HG02938 (cell line): ENCODE measurements at regions not wholly inside any gene's neighbourhood (a gene's known extent, or its start where the extent isn't known, plus 50 kb on each side); places are given as distances from the start of the nearest gene placed in this dataset.

ENCODE experiments used
- ATAC-seq: cut with Tn5 transposase; IDR thresholded peaks from one replicate; pipeline ENCODE4 v1.9.1; 2021; ENCODE audit warnings: mild to moderate bottlenecking, moderate library complexity; ENCODE audit not compliant: unreplicated experiment

DNA sequence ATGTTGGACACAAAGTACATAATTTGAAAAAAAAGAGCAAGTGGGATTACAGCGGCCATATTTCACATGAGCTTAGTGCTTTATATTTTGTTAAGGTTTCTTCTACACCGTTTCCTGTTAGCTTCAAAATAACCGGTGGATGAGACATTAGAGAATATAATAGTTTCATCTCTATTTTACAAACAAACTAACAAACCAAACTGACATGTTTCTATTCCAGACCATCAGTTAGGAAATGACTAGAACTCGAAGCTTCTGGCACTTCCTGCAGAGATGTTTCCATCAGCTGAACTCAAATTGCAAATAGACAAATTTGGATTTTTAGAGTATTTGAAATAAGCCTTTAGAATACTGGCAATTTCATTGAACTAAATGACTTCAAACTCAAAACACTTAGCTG is 86.5 kb downstream of the MTRR start:
- no peak for ATAC-seq

DNA sequence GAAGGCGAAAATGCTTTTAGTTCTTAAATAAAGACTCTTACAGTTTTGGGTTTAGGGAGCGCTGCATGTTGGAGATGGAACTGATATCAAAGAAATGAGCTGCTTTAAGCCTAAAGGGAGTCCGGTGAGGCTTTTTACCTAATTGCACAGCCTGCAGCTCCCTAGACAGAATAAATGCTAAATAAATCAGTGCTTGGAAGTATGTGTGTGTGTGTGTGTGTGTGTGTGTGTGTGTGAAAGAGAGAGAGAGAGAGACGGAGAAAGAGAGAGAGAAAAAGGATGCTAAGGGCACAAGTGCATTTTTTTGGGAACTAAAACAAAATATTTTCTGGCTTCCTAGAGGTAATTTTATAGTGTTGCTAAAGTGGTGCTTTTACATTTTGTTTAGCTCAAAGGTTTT is 88.4 kb downstream of the MTRR start:
- ATAC-seq: no peak

DNA sequence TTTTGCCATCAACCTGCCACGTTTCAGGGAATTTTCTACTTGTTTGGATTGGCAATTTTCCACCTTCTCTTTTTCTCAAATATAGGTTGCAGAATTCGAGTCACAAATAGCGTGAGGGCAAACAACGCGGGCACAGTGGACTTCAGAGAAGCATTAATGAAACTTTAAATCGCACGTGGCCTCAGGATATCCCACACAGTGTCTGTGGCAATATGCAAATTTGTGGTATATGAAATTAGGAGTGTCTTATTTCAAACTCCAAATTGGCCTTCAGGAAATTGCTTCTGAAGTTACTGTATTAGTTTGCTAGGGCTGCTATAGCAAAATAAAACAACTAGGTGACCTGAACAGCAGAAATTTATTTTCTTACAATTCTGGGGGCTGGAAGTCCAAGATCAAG is 91.2 kb downstream of the MTRR start:
- ATAC-seq: no peak

DNA sequence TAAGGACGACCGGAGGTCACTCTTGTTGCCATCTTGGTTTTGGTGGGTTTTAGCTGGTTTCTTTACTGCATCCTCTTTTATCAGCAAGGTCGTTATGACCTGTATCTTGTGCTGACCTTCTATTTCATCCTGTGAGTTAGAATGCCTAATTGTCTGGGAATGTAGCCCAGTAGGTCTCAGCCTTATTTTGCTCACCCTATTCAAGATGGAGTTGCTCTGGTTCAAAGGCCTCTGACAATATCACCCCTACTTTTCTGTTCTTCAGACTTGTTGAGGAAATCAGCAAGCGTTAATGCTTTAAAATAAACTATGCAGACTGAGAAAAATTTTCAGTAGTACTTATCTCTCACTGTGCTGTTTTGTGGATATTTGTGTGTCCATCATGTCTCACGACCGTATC is 92.6 kb downstream of the MTRR start:
- ATAC-seq: no peak

DNA sequence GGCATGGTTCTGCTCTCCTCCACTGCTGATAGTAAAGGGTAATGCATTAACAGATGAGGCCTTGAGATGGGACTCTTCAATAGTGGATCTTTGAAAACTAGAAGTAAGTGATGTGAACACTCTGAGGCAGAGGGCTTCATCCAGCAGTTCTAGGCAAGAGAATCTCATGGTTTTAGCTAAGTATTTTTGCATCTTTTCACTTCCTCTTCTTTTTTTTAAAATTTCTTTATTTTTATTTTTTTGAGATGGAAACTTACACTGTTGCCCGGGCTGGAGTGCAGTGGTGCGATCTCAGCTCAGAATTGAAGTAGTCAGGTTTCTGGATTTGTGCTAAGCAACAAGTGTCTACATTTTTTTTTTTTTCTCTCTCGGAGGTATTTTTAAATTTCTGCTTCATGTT is 101.9 kb downstream of the MTRR start:
- peak; percentile 75 for ATAC-seq

DNA sequence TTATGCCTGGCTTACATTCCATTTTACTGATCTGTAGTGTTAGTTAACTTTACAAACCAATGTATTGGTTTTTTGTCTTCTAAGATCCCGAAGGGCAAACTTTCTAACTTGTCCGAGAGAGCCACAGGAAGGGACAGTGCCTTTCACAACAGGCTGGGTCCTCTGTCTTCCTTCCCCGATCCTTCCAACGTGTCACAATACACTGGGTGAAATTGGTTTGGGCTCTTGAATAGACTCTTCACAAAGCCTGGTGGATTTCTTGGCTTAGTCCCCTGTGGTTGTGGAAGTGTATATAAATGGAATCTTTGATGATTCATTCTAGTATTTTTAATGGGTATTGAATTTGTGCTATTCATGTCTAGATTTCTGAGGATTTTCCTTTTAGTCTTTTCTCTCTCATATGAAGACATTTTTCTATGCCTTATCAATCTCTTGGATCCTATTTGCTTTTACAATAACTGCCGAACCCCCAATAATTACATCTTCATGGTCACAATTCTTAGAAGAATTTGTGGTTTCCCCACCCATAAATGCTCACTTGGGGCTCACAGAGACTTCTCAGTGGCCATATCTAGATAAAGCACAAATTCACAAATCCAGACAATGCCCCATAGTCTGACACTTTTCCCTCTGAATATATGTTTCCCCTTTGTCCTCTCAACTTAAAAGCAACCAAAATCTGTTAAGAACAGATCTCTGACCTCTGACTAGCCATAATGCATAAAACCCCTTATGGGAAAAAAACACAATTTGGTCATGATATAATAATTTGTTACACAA is 107.7 kb downstream of the MTRR start:
- ATAC-seq: no peak

DNA sequence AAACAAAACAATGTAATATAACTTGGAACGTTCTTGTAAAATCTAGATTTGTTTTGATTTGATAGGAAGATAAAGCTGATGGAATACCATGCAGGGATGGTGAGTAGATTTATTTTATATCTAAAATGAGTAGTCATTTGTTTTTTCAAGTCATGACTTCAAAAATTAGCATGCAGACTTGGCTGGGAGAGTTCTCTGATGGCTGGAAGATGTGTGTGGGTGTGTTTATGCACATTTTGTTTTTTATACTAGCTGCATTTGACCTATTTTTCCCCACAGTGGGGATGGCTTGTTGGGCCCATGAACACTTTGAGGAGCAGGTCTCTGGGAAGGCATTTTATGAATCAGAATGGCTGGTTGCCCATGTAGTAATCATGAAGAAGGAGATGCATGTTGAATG is 109.2 kb downstream of the MTRR start:
- ATAC-seq: no peak

DNA sequence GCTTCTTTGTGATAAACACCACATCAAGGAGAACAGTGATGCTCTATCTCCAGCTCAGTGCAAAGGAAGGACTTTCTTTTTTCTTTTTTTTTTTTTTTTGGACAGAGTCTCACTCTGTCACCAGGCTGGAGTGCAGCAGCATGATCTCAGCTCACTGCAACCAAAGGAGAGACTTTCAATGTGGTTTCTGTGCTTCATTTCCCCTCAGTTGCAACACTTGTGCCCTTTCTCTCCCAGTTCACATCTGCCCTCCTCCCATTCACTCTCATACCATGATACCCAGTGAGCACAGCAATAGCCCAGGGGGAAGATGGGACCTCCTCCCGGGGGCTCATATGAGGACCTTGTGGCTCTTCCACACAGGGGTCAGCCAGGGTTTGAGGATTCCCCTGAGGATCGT is 110.0 kb downstream of the MTRR start:
- ATAC-seq: no peak

DNA sequence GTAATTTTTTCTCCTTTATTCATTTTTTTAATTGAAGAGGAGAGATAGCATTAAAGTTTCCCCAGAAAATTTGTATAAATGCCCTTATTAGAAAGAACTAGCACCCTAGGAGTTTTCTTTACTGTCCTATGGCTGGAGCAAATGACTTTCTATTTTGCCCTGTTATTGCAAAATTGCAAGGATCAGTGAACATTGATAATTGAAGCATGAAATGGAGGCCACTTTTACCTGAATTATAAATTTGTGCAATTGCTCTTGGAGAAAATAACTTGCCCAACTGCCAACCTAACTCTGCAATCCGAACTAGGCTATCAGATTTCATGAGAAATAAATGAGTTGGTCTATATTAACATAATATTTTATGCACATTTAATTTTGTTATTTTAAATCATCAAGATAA is 111.9 kb downstream of the MTRR start:
- ATAC-seq: no peak

DNA sequence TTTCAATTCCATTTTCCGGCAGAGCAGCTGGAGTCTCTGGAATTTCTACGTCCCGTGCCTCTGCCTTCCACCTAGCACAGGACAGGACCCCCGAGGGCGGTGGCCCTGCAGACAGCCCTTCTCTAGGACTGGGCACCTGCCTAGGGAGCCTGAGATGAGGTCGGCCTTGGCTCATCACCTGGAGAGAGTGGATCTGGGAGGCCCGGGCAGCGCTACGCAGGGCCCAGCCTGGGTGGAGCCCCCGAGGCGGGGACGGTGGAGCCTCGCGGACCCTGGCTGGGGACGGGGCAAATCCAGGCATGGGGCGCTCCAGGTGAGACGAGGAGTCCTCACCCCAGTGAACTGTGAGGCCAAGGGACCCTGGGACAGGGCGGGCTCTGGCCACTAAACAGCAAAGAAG is 114.5 kb downstream of the MTRR start:
- ATAC-seq: no peak

DNA sequence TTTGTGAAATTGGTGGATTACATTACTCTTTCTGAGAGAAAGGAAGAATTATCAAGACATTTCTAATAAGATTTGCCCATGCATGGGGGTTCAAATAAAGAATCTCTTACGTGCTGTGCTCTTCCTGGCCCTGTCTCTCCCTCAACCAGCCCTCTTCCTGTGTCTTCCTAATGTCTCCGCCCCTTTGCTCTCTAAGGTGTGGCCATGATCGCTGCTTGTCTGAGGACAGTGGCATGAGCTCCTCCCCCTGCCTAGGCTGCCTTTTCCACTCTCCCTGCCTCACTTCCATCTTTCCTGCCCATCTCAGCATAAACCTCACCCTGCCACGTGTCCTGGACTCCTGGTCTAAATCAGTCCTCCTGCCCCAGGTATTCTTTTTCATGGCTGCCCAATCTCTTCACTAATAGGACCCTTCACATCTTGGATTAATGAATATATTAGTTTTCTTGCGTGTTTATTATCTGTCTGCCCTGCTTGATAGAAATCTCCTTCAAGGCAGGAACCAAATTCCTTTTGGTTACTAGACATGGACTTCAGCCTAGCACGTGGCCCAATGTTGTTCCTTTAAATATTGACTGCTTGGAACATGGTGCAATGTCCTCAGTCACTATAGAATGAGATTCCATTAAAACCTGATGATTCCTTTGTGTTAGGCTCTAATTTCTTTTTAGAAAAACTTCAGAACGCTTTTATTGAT is 122.3 kb downstream of the MTRR start:
- no peak for ATAC-seq

DNA sequence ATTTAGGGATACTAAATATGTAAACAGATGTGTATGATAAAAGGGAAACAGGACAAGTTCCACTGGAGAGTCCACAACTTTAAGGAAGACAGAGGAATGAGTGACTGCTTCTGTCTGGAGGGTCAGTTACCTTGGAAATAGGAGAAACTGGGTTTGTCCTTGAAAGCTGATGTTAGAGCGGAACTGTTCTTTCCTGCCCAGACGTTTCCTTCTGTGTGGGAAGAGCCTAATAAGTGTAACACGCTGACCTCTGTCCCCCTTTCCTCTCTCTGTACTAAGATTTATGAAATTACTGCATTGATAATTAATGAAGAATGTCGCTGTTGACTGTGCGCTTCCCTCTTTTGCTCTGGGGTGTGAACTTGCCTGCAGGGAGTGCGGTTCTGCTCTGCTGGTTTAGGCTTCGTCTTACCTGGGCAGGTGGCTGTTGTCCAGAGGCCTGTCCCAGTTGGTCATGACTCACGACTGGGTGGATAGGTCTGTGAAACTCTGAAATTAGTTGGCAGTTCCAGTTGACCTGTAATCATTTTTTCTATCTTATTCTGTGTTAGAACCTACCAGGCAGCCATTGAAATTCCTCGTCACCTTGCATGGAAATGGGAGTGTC is 126.8 kb downstream of the MTRR start:
- ATAC-seq: no peak

DNA sequence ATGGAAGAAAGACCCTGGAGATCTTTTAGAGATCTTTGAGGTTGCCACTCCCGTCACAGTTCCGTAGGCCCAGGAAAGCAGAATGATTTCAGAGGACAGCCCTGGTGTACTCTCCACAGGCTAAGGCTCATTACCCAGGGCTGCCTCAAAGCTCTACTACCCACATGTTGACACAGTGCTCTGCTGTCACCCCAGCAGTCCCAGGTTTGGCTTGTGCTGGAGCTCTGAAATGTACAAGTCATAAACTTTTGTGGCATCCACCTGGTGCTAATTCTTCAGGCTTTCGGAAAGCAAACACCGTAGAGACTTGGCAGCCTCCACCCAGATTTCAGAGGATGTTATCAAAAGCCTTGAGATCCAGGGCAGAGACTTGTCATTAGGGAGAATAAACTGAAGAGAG is 136.5 kb downstream of the MTRR start:
- ATAC-seq: no peak

DNA sequence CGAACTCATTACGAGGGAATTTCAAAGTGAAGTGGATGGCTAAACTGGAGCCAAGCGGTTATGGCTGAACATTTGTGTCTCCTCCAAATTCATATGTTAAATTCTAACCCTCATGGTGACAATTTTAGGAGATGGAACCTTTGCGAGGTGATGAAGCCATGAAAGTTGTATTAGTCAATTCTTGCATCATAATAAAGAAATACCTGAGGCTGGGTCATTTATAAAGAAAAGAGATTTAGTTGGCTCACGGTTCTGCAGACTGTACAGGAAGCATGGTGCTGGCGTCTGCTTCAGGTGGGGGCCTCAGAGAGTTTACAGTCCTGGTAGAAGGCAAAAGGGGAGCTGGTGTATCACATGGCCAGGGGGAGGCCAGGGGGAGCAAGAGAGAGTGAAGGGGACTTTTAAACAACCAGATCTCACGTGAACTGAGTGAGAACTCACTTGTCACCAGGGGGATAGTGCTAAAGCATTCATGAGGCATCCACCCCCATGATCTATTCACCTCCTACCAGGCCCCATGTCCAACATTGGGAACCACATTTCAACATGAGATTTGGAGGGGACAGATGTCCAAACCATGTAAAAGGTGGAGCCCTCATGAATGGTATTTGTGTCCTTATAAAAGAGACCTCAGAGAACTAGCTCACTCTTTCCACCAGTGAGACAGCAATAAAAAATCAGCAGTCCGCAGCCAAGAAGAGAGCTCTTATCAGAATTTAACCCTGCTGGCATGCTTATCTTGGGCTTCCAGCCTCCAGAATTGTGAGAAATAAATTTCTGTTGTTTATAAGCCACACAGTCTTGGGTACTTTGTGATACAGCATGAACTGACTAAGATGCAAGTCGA is 143.4 kb downstream of the MTRR start:
- no peak for ATAC-seq

DNA sequence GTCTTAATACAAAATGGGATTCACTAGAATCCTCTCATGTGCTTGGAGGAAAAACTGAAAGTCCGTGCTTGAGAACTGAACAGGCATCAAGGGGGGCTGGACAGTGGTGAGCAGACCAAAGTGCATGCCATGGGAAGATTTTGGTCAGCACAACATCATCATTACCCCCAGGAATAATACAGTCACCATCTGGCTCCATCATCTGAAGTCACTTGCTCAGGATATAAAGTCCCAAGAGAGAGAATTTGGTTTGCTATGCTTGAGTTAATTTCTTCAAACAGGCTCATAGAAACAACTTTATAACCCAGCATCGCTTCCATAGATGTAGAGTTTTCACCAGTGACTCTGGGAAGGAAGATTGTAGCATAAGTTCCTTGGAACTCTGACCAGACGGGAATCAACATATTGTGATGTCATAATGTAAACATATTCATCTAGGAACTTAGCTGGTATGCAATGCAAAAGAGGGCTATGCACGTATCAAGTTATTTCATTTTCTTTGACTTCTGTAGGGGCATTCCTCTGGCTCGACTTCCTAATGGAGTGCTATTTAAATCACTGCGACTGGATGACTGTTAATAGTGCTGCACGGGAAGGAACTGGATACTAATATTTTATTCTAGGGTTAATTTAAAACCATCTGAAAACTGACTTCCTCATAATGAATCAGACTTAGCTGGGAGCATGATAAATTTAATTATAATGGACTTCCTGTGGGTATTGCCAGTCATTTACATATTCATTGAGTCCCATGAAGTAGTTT is 145.2 kb downstream of the MTRR start:
- no peak for ATAC-seq

DNA sequence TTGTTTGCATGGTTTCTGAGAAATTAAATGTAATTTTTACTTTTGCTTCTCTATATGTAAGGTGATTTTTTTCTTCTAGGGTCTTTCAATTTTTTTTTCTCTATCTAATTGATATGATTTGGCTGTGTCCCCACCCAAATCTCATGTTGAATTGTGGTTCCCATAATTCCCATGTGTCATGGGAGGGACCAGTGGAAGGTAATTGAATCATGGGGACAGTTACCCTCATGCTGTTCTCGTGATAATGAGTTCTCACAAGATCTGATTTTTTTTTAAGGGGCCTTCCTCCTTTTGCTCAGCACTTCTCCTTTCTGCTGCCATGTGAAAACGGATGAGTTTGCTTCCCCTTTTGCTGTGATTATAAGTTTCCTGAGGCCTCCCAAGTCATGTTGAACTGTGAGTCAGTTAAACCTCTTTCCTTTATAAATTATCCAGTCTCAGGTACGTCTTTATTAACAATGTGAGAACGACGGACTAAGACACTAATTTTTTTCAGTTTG is 150.8 kb downstream of the MTRR start:
- ATAC-seq: peak; percentile 51

DNA sequence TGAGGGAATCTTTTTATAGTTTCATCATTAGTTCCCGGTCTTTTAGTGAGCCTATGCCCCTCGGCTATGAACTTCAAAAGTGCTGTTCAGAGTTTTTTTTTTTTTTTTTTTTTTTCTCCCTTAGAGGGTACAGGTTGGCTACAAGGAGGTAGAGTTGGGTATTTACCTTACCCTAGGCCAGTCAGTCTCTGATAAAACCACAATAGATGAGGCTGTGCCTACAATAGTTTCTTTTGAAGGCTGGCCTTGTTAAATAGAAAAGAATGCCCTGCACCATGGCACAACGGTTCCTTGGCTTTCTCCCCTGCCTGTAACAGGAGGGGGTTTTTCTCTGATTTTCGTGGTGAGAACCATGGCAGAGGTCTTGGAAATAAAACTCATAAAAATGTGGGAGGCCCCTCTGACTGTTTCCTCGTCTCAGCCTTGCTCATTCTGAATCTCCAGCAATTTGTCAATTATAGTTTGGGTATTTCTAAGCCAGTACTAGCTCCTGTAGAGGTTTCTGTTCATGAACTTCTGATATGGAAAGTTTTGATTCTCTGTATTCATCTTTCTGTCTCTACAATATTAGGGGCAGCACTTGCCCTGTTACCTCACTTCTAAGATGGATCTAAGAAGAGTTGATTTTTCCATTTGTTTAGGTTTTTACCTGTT is 152.0 kb downstream of the MTRR start:
- ATAC-seq: no peak

DNA sequence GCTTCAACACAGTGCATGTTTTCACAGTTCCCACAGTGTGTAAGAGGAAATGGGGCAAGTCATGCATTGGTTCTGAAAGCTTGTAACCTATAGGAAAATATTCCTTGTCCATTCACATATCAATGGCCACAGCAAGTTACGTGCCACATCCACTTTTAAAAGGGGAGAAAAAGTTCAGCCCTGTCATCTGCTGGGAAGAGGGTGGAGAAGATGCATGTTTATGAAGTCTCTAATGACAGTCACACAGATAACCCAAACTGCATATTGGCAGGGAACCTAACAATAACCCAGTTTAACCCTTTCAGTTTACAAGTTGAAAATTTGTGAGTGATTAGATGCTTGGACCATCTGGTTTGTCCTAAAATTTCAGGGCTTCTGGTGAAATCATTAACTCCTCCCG is 159.3 kb downstream of the MTRR start:
- ATAC-seq: no peak

DNA sequence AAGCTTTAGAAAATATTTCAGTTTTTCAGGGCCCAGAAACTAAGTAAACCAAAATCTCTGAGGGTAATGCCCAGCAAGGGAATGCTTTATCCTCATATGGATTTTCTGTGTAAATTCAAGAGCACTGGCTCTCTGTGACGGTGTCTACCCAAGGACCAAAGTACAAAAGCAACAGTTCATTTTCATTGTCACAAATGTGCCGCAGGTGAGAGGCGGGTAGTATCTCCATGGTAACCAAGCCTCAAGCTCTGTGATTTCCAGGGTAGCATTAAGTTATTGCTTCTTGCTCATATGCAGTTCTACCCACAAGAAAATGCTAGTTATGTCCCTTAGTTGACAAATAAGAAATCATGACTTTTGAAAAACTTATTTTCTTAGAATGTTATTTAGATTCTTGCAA is 164.3 kb downstream of the MTRR start:
- ATAC-seq: no peak

DNA sequence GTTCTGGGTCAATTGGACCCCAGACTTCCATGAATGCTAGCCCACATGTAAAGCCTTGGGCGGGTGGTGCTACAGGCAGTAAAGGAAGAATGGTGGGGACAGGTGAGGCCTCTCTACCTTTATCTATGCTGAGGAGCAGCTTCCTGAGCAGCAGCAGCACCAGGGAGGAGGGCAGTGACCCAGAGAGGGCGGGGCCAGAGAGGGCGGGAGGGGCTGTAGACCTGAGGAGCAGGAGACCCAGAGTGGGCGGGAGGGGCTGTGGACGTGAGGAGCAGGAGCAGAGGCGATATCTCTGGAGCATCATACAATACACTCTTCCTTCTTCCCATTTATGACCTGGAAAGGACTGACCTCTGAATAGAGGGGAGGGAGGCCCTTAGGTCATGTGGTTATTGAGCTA is 165.9 kb downstream of the MTRR start:
- no peak for ATAC-seq
